Activated CD4-positive, CD25-positive, alpha-beta regulatory T cell (primary cell): ENCODE measurements at regions not wholly inside any gene's neighbourhood (a gene's known extent, or its start where the extent isn't known, plus 50 kb on each side); places are given as distances from the start of the nearest gene placed in this dataset.

Experiments used
- DNase-seq, 4 experiments: peaks; one replicate each; lab custom pipeline; 2025; lab: John Stamatoyannopoulos, UW

GRCh38 chr4:108567831-108568230, 52.5 kb upstream of the RPL34 start:
- DNase-seq, result no peak

GRCh38 chr4:108561116-108561515, 59.3 kb upstream of the RPL34 start:
- no peak for DNase-seq

GRCh38 chr4:108560616-108561015, 59.8 kb upstream of the RPL34 start:
- no peak for DNase-seq

- DNase-seq, result no peak
These were observed 60.5 kb upstream of the RPL34 start for GRCh38 chr4:108559911-108560310.

GRCh38 chr4:108559068-108559793, 61.1 kb upstream of the RPL34 start:
- no peak for DNase-seq

- DNase-seq, result no peak
These were observed 63.7 kb upstream of the RPL34 start for GRCh38 chr4:108556588-108557200.

- no peak for DNase-seq
These were observed 64.2 kb upstream of the RPL34 start for GRCh38 chr4:108556166-108556565.

GRCh38 chr4:108555701-108556100, 64.7 kb upstream of the RPL34 start:
- no peak for DNase-seq

- DNase-seq, result no peak
These were observed 72.7 kb upstream of the RPL34 start for GRCh38 chr4:108547682-108548081.

- DNase-seq, result no peak
These were observed 73.6 kb upstream of the RPL34 start for GRCh38 chr4:108546728-108547127.

GRCh38 chr4:108544481-108544880, 75.9 kb upstream of the RPL34 start:
- DNase-seq, result no peak

- DNase-seq, result no peak
These were observed 76.9 kb upstream of the RPL34 start for GRCh38 chr4:108543359-108543968.

GRCh38 chr4:108540536-108540935, 79.8 kb upstream of the RPL34 start:
- DNase-seq, result no peak

GRCh38 chr4:108536577-108536976, 83.8 kb upstream of the RPL34 start:
- no peak for DNase-seq

GRCh38 chr4:108535757-108536156, 84.6 kb upstream of the RPL34 start:
- DNase-seq, result no peak

GRCh38 chr4:108533876-108534275, 86.5 kb upstream of the RPL34 start:
- DNase-seq, result no peak

- no peak for DNase-seq
These were observed 87.0 kb upstream of the RPL34 start for GRCh38 chr4:108533245-108533844.

GRCh38 chr4:108532738-108533137, 87.6 kb upstream of the RPL34 start:
- no peak for DNase-seq

- no peak for DNase-seq
These were observed 88.2 kb upstream of the RPL34 start for GRCh38 chr4:108532187-108532586.

- DNase-seq, result no peak
These were observed 88.9 kb upstream of the RPL34 start for GRCh38 chr4:108531461-108531860.

GRCh38 chr4:108529984-108530905, 90.1 kb upstream of the RPL34 start:
- no peak for DNase-seq

- DNase-seq, result no peak
These were observed 91.3 kb upstream of the RPL34 start for GRCh38 chr4:108529102-108529501.
